Cardiac septum (tissue), 1 donor: ENCODE measurements at regions not wholly inside any gene's neighbourhood (a gene's known extent, or its start where the extent isn't known, plus 50 kb on each side); places are given as distances from the start of the nearest gene placed in this dataset.

ENCODE experiments used
- DNase-seq: peaks from one replicate; pipeline ENCODE4 v3.0.0-alpha.2; 2020; ENCODE audit warnings: low spot score
- intact Hi-C: fragments of 100-400 bp; cut with DNase I; formaldehyde crosslinking; loops from one replicate; pipeline ENCODE4 v1.14.0; 2022
- donor health status: DM: no; HTN: no; CAD: no.

GRCh38 chr20:55216525-55217242 is 741.3 kb downstream of the DOK5 start:
- DNase-seq, result no peak
- intact Hi-C loops, result no loop called here

- no peak for DNase-seq
- intact Hi-C loops, result no loop called here
These were observed 738.3 kb downstream of the DOK5 start for GRCh38 chr20:55213653-55214052.

- no peak for DNase-seq
- intact Hi-C loops, result no loop called here
These were observed 736.1 kb downstream of the DOK5 start for GRCh38 chr20:55211481-55211880.

- intact Hi-C loops, result no loop called here
- no peak for DNase-seq
These were observed 730.3 kb downstream of the DOK5 start for GRCh38 chr20:55205665-55206064.

GRCh38 chr20:55200317-55200716 is 724.9 kb downstream of the DOK5 start:
- no peak for DNase-seq
- intact Hi-C loops, result no loop called here

GRCh38 chr20:55194947-55195346 is 719.6 kb downstream of the DOK5 start:
- no peak for DNase-seq
- intact Hi-C loops, result no loop called here

GRCh38 chr20:55186228-55186627 is 710.8 kb downstream of the DOK5 start:
- intact Hi-C loops, result no loop called here
- no peak for DNase-seq

- intact Hi-C loops, result no loop called here
- DNase-seq, result no peak
These were observed 699.7 kb downstream of the DOK5 start for GRCh38 chr20:55175081-55175480.

GRCh38 chr20:55174635-55175034 is 699.2 kb downstream of the DOK5 start:
- no peak for DNase-seq
- intact Hi-C loops, result no loop called here

- DNase-seq, result no peak
- intact Hi-C loops, result no loop called here
These were observed 698.8 kb downstream of the DOK5 start for GRCh38 chr20:55174172-55174571.

GRCh38 chr20:55173601-55174000 is 698.2 kb downstream of the DOK5 start:
- intact Hi-C loops, result no loop called here
- DNase-seq, result no peak

- no peak for DNase-seq
- intact Hi-C loops, result no loop called here
These were observed 697.1 kb downstream of the DOK5 start for GRCh38 chr20:55172310-55173002.

GRCh38 chr20:55166063-55166462 is 690.7 kb downstream of the DOK5 start:
- intact Hi-C loops, result no loop called here
- DNase-seq, result no peak

- intact Hi-C loops, result no loop called here
- DNase-seq, result no peak
These were observed 685.6 kb downstream of the DOK5 start for GRCh38 chr20:55160996-55161395.

GRCh38 chr20:55160037-55160436 is 684.6 kb downstream of the DOK5 start:
- no peak for DNase-seq
- intact Hi-C loops, result no loop called here

GRCh38 chr20:55159230-55159629 is 683.8 kb downstream of the DOK5 start:
- intact Hi-C loops, result no loop called here
- DNase-seq, result no peak

- intact Hi-C loops, result no loop called here
- DNase-seq, result no peak
These were observed 683.1 kb downstream of the DOK5 start for GRCh38 chr20:55158446-55158845.

GRCh38 chr20:55155360-55155759 is 680.0 kb downstream of the DOK5 start:
- intact Hi-C loops, result no loop called here
- no peak for DNase-seq

GRCh38 chr20:55153001-55153645 is 677.7 kb downstream of the DOK5 start:
- intact Hi-C loops, result no loop called here
- DNase-seq, result no peak

- no peak for DNase-seq
- intact Hi-C loops, result no loop called here
These were observed 675.8 kb downstream of the DOK5 start for GRCh38 chr20:55151171-55151570.

GRCh38 chr20:55143601-55144000 is 668.2 kb downstream of the DOK5 start:
- DNase-seq, result no peak
- intact Hi-C loops, result no loop called here
